ENCODE measurements at regions not wholly inside any gene's neighbourhood (a gene's known extent, or its start where the extent isn't known, plus 50 kb on each side); places are given as distances from the start of the nearest gene placed in this dataset.
A peak's percentile ranks its signal among the peaks of the same experiment; 100 is the strongest.
"Not testable (repeated sequence)": the region's sequence is repeated elsewhere in the genome, so short reads cannot be mapped to it uniquely, and the experiment has no call there.

- DNase-seq (ENCODE audit: low read depth): no peak
These were observed 130.4 kb upstream of the MPHOSPH6 start for GRCh38 chr16:82300374-82300951.

- no peak for DNase-seq (ENCODE audit: low read depth)
These were observed 128.4 kb upstream of the MPHOSPH6 start for GRCh38 chr16:82298472-82298871.

DNA sequence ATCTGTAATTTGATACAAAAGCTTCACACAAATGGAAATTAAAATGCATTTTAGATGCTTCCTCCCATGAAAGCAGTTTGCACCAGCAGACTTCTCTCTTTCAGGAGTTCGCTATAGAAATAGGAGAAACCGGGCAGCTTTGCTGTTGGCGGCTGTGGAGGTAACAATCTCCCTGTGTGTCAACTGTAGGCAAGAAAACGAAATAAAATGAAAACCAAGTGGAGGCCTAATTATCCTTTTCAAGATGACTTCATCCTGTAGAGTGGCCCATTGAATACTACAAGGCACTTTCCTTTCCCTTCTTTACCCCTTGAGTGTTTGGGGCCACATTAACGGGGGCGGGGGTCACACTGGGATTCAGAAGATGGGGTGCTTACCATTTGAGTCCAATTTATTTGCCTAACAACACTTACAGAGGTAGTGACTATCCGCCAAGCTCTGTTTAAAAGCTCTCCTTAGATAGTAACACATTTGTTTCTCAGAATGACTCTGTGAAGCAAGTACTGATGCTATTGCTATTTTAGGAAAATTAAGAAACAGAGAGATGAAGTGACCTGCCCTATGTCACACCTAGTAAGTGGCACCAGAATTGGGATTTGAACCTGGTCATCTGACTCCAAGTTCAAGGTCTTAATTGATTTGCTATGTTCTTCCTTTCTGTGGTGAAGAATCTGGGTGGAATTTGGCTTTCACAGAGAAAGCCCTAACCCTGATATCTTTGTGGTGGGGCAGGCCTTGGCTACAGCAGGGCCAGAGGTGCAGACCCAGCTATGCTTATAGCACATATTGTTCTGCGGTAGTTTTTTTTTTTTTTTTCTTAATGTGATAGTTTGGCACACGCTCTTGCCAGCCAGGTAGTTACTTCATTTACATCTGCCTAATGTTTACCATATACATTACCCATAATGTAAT is 125.5 kb upstream of the MPHOSPH6 start:
- no peak for DNase-seq (ENCODE audit: low read depth)

GRCh38 chr16:82293671-82294070 is 123.6 kb upstream of the MPHOSPH6 start:
- no peak for DNase-seq (ENCODE audit: low read depth)

- no peak for DNase-seq (ENCODE audit: low read depth)
These were observed 117.9 kb upstream of the MPHOSPH6 start for GRCh38 chr16:82287937-82288336.

DNA sequence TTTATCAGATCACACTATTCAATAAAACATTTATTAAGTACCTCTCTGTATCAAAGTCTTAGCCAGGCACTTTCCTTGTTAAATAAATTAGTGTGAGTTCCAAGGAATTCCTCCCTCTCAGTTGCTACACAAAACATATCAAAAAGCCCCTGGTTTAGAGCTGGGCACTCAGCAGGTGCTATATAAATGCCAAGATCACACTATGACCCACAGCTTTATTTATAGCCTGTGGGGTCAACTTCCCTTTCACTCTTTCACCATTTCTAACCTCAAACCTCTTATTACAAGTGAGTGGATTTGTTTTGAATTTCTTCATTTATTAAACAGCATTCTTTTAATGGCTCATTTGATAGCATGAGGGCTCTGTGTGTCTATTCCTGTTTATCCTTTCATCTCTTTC is 112.6 kb upstream of the MPHOSPH6 start:
- no peak for DNase-seq (ENCODE audit: low read depth)

DNA sequence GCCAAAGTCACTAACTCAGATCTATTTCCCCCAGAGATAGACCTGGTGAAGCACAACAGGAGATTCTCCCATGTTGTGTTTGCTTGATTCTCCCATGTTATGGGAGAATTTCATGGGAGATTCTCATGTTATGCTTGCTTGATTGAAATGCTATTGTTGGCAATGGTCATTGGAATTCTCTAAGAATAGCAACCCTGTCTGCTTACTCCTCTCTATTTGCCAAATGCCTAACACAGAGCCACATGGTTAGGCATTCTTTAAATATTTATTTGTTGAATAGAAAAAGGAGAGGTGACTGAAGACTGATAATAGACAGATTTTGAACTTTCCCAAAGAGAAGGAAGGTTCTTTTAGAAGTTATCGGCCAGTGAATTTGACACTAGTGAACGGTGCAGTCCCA is 111.5 kb upstream of the MPHOSPH6 start:
- DNase-seq (ENCODE audit: low read depth): no peak

DNA sequence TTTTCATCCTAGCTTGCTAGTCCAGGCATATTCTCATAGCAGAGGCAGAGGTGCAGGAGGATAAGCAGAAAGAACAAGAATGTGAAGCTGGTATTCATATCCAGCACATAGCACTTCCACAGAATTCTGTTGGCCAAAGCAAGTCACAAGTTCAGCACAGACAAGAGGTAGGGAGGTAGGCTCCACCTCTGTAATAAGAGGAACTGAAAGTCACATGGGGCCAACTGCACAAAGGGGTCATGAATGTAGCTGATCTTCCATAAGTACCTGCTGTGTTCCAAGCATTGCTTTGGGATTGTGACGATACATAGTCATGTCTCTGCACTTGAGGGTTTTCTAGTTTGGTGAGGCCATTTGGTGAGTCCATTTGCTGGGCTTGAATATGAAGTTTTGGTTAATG is 110.8 kb upstream of the MPHOSPH6 start:
- no peak for DNase-seq (ENCODE audit: low read depth)

GRCh38 chr16:82275349-82275748 is 105.3 kb upstream of the MPHOSPH6 start:
- not testable (repeated sequence) for DNase-seq (ENCODE audit: low read depth)

DNA sequence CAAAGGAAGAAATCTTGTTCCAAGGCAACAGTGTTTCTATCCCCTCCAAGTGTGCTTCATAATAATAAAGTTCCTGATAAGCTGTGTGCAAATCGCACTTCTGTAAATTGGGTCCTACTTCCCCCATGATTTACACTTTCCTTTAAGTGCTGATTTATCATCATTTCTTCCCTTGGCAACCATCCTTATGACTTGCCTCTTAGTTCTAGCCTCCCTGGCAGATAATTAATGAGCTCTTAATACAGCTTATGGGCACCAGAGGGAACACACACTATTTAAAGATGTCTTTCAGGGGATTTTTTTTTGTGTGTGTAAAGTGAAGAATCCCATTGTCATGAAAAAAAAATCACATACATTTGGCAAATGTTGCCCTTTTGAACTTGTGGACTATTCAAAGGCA is 101.6 kb upstream of the MPHOSPH6 start:
- DNase-seq (ENCODE audit: low read depth): no peak

- not testable (repeated sequence) for DNase-seq (ENCODE audit: low read depth)
These were observed 97.7 kb upstream of the MPHOSPH6 start for GRCh38 chr16:82267675-82268074.

- no peak for DNase-seq (ENCODE audit: low read depth)
These were observed 95.8 kb upstream of the MPHOSPH6 start for GRCh38 chr16:82265809-82266208.

DNA sequence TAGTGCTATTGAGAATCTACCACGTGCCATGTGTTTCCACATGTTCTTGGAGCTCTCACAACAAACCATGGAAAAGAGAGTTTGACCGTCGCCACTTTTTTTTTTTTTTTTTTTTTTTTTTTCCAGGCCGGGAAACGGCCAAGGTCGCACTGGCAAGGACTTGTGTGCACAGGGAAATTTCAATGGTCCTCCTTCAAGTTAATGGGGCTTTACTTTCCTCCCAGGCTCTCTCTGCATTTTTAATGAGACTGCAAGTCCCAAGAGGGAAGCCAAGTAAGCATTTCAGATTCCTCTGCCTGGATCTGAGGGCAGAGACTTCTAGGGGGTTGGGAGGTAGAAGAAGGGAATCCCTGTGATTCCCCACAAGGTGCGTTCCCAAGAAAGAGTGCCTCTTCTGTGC is 94.7 kb upstream of the MPHOSPH6 start:
- DNase-seq (ENCODE audit: low read depth): no peak

DNA sequence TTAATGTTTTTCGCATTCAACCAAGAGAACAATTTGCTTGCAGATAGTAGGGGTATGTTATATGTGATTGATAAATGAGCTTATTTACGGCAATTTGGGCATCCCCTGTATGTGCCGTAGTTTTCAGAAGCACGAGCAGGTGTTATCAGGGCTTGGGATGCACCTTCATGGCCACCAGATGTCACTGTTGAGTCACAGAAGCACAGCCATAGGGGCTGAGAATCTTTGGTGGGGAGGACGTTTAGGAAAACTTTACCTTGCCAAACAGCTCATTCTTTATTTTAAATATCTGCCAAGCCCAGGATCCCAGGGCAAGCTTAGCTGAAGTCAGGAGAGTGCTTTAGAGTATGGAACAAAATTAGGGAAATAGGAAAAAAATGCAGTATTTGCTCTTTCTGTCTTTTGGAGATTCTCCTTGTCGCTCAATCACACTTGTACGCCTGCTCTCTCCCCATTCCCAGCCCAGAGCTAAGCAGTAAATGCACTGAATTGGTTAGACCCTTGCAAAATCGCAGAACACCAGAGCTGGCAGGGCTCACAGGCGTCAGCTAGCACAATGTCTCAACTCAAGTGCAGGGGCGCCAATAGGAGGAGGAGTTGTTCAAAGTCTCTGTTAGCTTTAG is 93.6 kb upstream of the MPHOSPH6 start:
- DNase-seq (ENCODE audit: low read depth): peak; percentile 3

GRCh38 chr16:82262244-82262643 is 92.2 kb upstream of the MPHOSPH6 start:
- DNase-seq (ENCODE audit: low read depth): no peak

DNA sequence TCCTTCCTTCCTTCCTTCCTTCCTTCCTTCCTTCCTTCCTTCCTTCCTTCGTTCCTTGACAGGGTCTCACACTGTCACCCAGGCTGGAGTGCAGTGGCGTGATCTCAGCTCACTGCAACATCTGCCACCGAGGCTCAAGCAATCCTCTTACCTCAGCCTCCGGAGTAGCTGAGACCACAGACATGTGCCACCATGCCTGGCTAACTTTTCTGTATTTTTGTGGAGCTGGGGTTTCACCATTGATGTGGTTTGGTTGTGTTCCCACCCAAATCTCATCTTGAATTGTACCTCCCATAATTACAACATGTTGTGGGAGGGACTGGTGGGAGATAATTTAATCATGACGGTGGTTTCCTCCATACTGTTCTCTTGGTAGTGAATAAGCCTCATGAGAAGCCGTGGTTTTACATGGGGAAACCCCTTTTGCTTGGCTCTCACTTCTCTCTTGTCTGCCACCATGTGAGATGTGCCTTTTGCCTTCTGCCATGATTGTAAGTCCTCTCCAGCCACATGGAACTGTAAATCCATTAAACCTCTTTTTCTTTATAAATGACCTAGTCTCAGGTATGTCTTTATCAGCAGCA is 90.3 kb upstream of the MPHOSPH6 start:
- DNase-seq (ENCODE audit: low read depth): no peak

DNA sequence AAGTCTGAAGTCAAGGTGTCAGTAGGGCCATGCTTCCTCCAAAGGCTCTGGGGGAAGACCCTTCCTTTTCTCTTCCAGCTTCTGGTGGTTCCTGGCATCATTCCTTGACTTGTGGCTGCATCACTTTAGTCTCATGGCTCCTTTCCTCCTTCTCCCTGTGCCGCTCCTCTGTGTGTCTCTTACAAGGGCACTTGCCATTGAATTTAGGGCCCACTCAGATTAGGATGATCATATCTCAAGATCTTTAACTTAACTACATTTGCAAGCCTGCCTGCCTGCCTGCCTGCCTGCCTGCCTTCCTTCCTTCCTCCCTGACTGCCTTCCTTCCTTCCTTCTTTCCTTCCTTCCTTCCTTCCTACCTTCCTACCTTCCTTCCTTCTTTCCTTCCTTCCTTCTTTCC is 89.7 kb upstream of the MPHOSPH6 start:
- DNase-seq (ENCODE audit: low read depth): no peak

DNA sequence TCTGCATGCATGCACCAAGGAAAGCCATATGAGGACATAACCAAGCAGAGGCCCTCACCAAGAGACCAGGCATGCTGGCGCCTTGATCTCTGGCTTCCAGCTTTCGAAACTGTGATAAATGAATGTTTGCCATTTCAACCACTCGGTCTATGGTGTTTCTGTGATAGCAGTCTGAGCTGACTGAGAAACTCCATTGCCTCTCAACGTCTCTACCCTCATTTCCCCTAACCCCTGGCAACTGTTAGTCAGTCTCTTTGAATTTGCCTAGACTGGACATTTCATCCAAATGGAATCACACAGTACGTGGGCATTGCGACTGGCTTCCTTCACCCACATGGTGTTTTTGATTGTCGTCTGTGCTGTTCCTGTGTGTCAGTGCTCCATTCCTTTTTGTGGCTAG is 88.0 kb upstream of the MPHOSPH6 start:
- DNase-seq (ENCODE audit: low read depth): no peak

DNA sequence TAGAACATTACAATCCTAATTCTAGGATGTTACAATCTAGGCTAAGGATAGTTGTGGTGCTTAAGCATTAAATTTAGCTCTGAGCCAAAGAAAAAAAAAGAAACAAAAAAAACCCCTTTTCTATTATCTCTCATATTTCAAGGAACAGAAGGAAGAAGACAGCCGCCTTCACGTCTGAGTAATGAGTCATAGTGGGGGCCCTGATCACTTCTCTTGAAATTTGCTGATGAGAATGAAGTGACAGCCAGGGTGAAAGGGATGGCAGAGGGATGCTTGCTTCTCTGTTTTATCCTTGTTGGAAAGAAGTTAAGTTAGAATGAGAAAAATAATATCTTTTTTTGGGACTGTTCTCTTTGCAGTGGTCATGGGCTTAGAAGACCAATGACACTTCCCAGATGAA is 82.6 kb upstream of the MPHOSPH6 start:
- no peak for DNase-seq (ENCODE audit: low read depth)

DNA sequence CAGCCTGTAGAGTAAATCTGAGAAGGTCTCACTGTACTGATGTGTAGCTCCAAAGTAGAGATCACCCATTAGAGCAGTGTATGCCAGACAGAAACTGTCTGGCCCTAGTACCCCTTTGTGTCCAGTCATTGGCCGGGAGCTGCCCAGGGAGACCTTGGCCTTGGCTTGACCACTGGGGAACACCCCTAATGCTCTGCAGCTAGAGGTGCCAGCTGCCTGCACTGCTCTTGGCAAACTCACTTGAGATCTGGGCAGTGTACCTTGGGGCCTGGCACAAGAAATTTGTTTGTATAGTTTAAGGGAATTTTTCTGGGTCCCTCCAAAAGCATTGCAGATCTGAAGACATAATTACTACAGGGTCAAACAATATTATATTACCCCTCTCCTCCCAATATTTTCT is 78.7 kb upstream of the MPHOSPH6 start:
- DNase-seq (ENCODE audit: low read depth): no peak

GRCh38 chr16:82248012-82248656 is 78.1 kb upstream of the MPHOSPH6 start:
- no peak for DNase-seq (ENCODE audit: low read depth)

DNA sequence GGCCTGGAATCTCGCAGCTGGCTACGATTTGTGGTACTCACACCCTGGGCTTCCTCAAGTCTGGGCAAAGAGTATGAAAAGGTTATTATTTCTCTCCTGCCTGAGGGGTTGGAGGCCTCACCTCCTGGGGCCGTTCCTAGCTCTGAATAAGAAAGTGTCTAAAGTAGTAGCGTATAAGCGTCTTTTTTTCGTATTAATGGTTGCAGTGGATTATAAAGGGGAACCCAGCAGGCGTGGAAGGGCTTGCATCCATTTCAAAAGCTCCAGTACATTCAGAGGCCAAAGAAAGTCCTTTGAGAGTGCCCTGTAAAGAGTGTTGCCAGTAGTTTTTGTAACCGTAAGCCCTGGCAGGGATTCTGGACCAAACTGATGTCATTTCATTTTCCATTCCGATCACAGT is 72.2 kb upstream of the MPHOSPH6 start:
- DNase-seq (ENCODE audit: low read depth): no peak

All from stimulated activated CD8-positive, alpha-beta memory T cell treated with anti-CD3 and anti-CD28 coated beads, Interleukin-7, amount 100 ng/mL, for 24 hours (primary cell).